ENCODE measurements at regions not wholly inside any gene's neighbourhood (a gene's known extent, or its start where the extent isn't known, plus 50 kb on each side); places are given as distances from the start of the nearest gene placed in this dataset.
A peak's percentile ranks its signal among the peaks of the same experiment; 100 is the strongest.
"Not testable (repeated sequence)": the region's sequence is repeated elsewhere in the genome, so short reads cannot be mapped to it uniquely, and the experiment has no call there.

GRCh38 chr10:38315090-38315805 is 221.1 kb downstream of the ZNF37A start:
- DNase-seq (ENCODE audit: extremely low spot score); CTCF ChIA-PET; POLR2A ChIA-PET: not testable (repeated sequence)

DNA sequence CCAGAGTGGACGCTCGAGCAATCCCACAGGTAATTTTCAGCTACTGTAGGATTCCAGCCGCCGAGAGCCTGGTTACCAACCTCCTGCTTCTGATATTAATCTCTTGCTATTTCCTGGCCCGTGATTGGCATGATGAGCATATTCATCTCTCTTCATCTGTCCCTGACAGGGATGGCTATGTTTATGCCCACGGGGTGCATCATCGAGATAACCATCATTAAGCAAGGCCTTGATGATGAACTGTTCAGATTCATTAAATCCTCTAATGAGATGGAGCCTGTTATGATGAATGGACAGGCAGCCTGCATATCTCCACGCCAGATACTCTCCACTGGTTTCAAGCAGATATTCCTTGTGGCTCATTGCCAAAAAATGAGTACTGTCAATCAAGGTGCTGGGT is 227.3 kb downstream of the ZNF37A start:
- POLR2A ChIA-PET; CTCF ChIA-PET; DNase-seq (ENCODE audit: extremely low spot score): not testable (repeated sequence)

GRCh38 chr10:38330306-38330705 is 236.2 kb downstream of the ZNF37A start:
- CTCF ChIA-PET; POLR2A ChIA-PET; DNase-seq (ENCODE audit: extremely low spot score): not testable (repeated sequence)

GRCh38 chr10:38331106-38331505 is 237.0 kb downstream of the ZNF37A start:
- DNase-seq (ENCODE audit: extremely low spot score); POLR2A ChIA-PET; CTCF ChIA-PET: not testable (repeated sequence)

DNA sequence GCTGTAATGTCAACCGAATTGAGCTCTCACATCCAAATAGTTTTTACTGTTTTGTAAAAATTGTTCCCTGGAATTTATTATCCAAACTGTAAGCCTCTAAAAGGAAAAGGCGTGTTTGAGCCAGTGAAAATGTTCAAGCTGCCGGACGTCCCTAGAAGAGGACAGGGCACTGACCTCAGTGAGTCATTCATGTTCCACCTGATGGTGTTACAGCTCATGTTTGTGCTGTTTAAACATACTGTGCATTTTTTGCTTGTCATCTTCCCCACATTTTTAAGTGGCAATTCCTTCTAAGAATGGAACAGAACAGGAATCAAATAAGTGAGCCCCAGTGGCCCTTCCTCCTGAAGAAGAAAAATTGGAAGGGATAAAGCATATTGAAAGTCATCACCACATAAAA is 239.6 kb downstream of the ZNF37A start:
- CTCF ChIA-PET; POLR2A ChIA-PET; DNase-seq (ENCODE audit: extremely low spot score): not testable (repeated sequence)

- DNase-seq (ENCODE audit: extremely low spot score); POLR2A ChIA-PET; CTCF ChIA-PET: not testable (repeated sequence)
Observed at GRCh38 chr10:38350645-38351044, 256.5 kb downstream of the ZNF37A start.

DNA sequence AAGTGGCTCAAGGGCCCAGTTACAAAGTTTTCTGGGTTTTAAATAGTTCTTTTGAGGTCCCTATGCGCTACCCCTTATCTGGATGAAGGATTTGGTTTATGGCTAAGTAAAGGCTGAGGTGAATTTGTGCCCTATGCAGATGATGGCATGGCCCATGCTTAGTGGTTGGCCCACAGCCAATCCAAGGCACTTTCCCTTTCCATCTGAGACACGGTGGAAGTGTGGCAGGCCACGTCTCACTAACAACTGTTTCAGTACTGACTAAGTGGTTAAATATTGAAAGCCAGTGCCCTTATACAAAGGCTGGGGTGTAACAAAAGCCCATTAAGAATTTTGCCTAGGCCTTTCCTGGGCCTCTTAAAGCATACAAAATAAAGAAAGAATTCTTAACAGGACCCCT is 260.3 kb downstream of the ZNF37A start:
- POLR2A ChIA-PET; DNase-seq (ENCODE audit: extremely low spot score); CTCF ChIA-PET: not testable (repeated sequence)

DNA sequence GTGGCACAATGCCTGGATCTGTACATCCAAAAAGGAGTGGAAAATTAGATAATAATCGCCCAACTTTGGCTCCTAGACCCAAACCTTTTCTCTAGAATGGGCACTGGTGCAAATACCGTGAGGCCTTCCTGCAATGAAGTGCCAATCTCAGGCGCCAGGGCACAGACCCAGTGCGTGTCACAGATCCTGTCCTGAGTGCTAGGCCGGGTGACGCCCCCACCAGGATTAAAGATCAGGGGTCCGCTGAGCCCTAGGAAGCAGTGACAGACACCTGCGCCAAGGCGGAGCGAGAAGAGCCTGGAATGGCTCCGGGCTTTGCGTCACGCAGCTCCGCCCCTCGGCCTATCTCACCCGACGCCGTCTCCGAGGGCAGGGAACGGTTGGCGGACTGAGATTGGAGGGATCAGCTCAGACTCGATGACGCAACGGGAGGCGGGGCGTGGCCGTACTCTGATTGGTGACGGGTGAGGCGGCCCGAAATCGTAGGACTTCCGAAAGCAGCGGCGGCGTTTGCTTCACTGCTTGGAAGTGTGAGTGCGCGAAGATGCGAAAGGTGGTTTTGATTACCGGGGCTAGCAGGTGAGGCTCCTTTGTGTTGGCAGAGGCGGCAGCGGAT is 261.9 kb downstream of the ZNF37A start:
- CTCF ChIA-PET, POLR2A ChIA-PET: not testable (repeated sequence)
- DNase-seq (ENCODE audit: extremely low spot score), result peak; percentile 8

GRCh38 chr10:38356527-38356926 is 262.4 kb downstream of the ZNF37A start:
- POLR2A ChIA-PET; CTCF ChIA-PET; DNase-seq (ENCODE audit: extremely low spot score): not testable (repeated sequence)

DNA sequence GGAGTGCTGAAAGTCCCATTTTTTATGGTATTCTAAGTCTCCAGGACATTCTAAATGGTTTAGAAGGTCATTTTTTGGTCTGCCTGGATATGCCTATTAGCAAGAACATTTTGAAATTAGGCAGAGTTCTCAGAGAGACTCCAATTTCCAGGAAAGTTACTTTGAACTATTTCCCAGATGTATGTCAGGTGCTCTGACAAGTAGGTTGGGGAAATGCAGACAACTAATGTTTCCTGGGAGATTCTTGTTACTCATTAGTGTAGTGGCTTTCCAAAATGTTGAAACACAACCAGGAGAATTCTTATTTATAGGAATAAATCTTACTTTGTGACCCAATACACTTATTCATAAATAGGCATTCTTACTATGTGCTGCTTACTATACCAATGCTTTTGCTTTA is 268.4 kb downstream of the ZNF37A start:
- CTCF ChIA-PET; POLR2A ChIA-PET; DNase-seq (ENCODE audit: extremely low spot score): not testable (repeated sequence)

- CTCF ChIA-PET; POLR2A ChIA-PET; DNase-seq (ENCODE audit: extremely low spot score): not testable (repeated sequence)
Observed at GRCh38 chr10:38364073-38364472, 269.9 kb downstream of the ZNF37A start.

- POLR2A ChIA-PET; DNase-seq (ENCODE audit: extremely low spot score): not testable (repeated sequence)
- TF ChIP-seq CTCF (IDR thresholded peaks at IDR 0.05; ENCODE audit: control extremely low read depth, extremely low read depth, low read depth, missing control alignments), result peak; percentile 54
- CTCF ChIA-PET, result interaction anchor here (0.8 to 2.0 kb wide), 4 partner anchors 377 to 389 kb away, joined by 5 to 9 read pairs (median 7); partner anchors contain the start of gene ZNF25
Observed at GRCh38 chr10:38365917-38366316, 271.8 kb downstream of the ZNF37A start.

DNA sequence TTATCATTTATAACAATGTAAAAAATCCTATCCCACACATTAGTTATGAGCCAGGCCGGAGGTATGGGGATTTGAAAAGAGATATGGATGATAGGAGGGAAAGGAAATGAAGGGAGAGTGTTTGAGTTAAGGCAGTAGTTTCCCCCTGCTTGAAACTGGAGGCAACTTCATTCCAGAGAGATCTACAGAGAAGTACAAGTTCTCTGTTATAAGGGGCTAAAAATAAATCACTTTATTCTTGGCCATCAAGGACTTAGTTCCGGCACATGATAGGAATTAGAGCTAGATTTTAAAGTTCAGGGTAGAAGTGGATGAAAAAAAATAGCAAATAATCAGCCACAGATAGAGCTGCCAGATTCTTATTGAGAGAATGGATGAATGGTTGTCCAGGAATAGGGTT is 289.7 kb downstream of the ZNF37A start:
- POLR2A ChIA-PET; DNase-seq (ENCODE audit: extremely low spot score); CTCF ChIA-PET: not testable (repeated sequence)

DNA sequence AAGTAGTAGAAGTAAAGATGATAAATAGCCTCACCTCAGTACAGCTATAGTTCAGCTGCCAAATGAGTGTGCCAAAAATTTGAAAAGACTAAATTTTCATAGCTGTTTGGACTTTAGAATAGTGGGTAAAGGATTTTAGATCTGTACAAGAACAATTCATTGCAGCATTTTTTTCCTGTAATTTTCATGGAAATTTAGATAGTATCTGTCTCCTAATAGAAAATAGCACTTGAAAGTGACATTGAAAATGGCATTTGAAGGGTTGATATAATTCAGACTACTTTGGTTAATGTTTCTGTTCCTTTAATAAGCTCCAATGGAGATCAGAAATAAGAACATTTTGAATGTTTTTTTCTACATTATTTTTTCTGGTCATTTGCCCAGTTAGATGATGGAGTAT is 292.7 kb downstream of the ZNF37A start:
- CTCF ChIA-PET; DNase-seq (ENCODE audit: extremely low spot score); POLR2A ChIA-PET: not testable (repeated sequence)
